CD4-positive, alpha-beta T cell treated with Interleukin-6 for 4 hours (primary cell): ENCODE measurements at regions not wholly inside any gene's neighbourhood (a gene's known extent, or its start where the extent isn't known, plus 50 kb on each side); places are given as distances from the start of the nearest gene placed in this dataset.

Experiments
- DNase-seq: peaks from one replicate; pipeline ENCODE4 v3.0.0-alpha.2; 2020; ENCODE audit warnings: mixed read lengths

DNA sequence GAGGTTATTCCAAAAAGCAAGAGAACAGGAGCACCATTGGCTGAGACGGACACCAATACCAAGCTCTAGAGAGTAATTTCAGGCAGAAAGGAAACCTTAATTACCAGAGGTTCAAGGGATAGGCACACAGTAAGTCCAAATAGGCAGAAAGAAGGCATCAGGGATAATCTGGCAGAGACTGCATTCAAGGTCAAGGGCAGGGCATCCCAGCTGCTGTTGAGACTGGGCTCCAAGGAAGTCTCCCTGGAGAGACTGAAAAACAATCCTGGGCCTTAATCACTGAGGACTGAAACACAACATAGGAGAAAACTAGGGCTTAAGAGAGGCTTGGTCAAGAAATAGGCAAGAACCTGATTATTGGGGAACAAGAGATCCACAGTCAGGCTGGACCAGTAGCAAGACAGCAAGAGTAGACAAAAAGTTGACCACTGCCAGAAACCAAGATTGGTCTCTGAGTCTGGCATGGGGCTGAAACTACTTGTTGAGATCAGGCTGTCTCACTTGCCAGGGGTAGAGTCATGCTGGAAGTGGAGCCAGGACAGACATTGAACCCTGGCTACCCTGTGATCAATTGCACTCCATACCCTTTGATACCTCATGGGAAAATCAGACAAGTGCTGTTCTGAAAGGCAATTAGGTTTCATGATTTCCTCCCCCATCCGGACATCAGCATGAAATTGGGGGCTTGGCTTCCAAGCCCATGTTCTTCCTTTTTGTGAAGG, 193.2 kb upstream of the TNP1 start:
- DNase-seq: no peak

DNA sequence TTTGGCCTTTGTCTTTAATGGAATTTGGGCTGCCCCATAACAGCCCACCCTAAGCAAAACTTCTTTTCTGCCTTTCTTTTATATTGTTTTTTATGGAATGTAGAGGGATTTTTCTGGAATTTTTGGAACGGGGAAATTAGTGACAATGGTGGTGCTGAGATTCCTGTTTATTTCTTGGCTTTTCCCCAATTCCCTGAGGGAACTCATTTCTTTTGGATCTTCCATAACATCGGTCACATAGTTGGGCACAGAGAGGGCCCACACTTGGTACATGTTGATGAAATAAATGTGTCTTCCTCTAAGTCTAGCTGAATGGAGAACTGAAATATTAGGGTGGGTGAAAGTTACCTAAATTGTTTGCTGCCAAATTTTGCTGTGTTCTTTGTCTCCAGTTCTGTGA, 191.6 kb upstream of the TNP1 start:
- DNase-seq: no peak

DNA sequence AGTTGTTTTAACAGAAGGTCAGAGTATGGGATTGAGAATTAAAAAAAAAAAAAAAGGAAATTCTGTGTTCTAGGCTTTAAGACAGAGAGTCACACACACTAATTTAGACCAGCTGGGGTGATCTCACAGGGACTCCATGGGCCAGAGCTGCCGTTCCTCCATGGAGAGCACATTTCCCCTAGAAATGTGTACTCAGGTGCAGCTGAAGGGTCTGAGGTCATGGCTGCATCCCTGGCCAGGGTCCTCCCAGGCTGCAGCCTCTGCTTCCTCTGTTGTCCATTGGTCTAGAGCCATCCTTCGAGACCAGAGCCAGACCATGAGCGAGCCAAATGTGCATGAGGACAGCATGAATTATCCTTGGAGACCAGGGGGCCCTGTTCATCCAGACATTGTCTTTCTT, 190.1 kb upstream of the TNP1 start:
- no peak for DNase-seq

DNA sequence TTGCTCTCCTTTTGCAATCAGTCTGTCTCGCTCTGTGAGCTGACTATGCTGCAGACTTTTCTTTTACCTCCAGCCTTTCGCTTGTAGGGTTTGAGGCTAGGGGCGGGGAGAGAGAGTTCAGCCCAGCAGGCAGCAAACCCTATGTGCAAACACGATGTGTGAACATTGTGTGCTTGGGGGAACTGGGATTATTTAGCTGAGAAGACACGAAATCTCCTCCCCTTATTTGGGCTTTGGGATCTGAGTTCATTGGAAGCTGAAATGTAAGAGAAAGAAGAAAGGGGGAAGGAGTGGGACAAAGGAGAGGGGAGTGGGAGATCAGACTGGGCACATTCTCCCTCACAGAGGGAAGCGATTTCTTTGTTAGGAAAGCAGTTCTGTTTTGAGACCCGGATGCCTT, 189.6 kb upstream of the TNP1 start:
- DNase-seq: no peak

DNA sequence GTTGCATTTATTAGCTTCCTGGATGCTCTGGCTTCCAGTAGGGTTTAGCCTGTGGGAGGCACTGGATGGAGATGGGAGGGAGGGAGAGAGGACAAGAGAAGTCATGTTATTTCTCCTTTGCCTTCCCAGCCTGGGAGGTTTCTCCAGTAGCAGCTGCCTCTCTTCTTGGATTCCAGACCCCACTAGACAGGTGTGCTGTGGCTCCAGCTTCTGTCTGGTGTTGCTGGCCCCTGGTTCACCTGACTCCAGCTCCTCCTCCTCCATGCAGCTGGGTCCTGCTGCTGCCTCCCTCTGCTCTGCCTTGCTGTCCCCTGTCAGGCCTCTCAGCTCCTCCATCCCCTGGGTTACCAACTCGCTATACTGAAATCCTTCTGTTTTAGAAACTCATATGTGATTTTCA, 188.9 kb upstream of the TNP1 start:
- DNase-seq: no peak

DNA sequence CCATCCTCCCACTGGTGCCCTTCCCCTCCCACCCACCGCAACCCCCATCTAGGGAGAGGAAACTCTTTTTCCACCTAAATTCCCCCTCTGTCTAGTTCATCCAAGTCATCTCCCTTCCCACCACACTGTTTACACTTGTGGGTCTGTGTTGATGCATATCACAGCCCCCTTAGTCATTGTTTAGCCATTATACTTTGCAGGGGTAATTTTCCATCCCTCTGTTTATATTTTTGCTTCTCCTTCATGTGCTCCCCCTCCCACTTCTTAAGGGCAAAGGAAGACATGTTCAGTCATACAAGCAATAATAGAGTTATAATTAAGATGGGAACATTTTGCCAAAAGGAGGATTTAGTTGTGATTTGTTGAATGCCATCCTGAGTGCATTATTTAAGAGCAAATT, 187.8 kb upstream of the TNP1 start:
- DNase-seq: no peak

DNA sequence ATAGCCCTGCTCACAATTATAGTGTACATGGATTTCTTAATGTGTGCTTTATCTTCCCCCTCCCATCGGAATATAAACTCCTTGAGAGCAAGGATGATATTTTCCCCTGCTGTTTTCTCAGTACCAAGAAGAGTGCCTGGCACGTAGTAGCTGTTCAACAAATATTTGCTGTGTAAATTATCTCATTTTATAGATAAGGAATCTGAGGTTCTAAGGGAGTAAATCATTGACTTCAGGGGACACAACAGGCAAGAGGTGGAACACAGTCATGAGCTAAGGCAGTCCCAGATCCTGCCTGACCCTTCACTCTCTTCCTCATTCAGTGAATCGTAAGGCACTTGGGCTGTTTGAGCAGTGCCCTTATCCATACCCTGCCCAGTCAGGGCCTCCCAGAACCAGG, 187.3 kb upstream of the TNP1 start:
- DNase-seq: no peak

DNA sequence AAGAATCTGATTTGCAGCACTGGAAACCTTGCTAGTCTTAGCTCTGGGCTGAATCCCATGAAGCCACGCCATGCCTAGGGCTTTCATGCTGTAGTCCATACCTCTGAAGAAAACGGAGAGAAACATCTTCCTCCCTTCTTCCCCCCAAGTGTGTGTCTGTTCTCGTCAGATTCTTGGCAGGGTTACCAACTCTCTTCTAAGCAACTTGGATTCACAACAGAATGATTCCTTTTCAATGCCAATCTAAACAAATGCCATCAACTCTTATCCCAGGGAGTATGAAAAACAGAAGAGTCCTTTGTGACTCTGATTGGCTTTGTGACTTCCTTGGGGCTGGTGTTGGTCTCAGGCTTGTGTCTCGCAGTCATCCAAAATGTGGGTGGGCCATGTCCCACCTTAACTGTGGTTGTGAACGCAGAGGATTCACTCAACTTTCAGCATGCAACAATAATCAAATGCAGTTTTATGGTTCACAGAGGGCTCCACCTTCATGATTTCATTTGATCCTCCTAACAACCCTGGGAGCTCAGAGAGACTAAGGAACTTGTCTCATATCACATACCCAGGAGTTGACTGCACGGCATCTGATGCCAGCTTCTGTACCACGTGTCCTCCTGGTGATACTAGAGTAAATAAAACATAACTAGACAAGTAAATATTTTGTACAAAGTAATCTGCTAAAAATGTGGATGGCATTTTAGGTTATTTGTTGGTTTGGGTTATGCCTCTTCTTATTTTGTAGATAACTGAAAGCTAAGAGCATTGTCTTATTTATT, 186.0 kb upstream of the TNP1 start:
- DNase-seq: no peak

DNA sequence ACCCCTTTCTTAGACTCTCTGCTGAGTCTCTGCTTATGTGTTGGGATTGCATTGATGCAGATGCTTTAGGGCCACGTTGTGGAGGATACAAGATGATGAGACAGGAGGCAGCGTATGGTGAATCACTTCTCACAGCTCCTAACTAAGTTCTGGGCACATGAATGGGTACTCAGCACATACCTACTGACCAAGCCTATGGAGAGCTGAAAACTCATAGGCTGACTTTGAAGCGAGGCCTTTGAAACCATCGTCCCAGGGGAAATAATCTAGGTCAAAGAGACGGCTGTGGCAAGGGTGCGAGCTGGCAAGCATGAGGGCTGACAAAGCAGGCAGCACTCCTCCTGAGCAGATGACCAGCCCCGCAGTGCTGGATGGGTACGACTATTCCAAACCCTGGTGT, 180.2 kb upstream of the TNP1 start:
- no peak for DNase-seq

DNA sequence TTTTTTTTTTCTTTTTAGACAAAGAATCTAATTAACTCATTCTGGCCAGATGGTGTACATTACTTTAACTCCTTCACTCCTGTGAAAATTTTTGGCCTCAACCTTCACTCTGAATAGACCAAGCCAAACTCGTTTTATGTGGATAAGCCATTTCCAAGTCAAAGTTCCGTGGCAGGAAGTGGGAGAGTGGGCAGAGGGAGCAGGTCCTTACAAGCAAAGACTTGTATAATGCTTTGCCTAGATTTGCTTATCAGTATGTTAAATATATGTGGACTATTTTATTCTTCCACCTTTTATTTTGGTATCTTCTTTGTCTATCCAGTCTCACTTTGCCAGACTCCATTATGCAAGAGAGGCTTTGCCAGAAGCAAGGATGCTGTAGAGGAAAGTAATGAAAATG, 178.1 kb upstream of the TNP1 start:
- no peak for DNase-seq

DNA sequence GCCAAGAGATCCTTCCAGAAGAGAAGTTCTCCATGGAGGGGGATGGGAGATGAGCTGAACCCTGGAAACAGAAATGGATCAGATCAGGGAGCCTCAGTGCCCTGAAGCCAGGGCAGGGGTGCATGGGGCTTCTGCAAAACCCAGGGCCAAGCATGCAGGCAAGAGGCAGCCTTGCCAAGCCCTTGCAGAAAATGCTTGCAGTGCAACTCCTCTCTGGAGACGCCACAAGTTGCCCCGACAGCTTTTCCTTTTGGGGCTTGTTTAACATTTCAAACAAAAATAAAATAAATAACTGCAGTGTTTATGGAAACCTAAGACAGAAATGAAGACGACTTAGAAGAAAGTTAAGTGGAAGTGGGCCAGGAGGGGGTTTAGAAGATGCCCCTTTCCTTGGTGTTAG, 177.5 kb upstream of the TNP1 start:
- no peak for DNase-seq

DNA sequence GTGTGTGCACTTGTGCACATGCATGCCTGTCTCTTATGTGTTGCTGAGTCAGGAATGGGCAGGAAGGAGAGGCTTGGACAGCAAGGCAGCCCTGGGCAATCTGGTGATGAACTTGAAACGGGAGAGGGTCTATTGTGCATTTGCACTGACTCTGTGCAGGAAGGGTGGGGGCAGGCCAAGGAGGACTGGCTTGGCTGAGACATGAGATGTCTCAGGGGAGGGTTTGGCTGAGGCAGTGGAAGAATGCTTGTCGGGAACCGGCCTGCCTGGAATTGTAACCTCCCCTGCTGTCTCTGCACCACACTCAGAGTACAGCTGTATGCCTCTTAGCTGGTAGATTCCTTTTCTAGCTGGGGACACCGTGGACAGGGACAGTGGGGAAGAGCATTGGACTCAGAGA, 176.1 kb upstream of the TNP1 start:
- DNase-seq: no peak

DNA sequence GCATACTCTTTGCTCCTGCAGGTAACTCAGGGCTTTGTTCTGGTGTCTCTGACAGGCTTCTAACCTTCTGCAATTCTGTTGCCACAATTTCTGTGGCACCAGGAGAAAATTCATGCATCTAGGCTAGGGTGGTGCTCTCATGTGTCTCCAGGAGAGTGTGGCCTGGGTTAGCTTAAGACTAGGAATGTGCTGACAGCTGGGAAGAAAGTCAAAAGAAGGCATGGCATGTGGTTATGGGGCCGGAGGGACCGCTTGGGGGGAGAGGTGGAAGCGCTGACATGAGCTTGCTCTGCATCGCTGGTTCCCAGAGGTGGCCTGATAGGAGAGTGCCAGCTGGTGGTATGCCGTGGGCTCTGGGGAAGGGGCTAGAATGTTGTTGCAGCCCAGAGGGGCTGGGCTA, 173.3 kb upstream of the TNP1 start:
- DNase-seq: no peak

DNA sequence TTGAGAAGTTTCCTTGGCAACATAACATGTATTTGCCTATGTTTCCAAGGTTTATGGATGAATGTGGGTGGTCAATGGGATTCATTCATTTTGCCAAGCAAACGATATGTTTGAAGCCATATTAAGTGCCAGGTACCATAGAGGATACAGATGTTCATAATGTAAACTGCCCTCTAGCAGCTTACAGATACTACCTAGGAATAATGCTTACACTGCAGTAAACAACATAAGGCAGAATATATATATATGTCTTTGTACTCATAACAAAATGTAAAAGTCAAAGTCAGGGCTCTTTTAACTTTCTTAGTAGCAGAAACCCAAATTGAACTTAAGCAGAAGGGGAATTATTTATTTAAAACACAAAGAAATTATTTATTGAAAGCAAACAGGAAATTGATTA, 171.6 kb upstream of the TNP1 start:
- no peak for DNase-seq

DNA sequence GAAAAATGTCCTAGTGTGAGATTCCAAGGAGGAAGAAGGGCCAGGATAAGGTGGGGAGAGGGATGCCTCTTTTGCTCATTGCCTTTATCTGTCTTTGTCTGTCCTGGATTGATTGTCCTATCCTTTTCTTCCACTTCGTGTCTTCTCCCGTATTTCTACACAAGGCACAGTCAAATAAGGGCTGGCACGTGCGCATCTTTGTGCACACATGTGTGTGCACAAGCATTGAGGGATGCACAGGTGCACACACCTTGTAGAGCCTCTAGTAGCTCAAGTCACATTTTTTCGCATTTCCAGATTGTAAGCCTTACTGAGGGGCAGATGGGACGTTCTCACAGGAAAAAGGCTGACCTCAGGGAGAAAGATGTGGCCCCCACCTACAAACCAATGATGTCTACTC, 170.2 kb upstream of the TNP1 start:
- DNase-seq: no peak

DNA sequence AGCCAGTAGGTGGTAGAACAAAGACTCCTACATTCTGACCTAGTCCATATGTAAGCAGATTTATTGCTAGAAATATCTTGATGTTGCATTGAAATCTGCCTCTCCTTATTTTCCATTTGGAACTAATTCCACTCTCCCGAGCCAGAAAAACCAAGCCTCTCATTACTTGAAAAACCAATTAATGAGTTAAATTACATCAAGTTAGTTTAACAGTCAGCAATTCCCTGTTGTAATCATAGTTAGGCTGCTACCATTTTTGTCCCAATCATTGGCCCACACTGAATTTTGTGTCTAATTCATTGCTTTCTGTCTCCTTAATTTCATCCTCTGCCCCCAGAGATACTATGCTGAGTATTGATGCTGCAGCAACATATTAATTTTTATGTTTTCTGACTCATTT, 168.3 kb upstream of the TNP1 start:
- DNase-seq: no peak

DNA sequence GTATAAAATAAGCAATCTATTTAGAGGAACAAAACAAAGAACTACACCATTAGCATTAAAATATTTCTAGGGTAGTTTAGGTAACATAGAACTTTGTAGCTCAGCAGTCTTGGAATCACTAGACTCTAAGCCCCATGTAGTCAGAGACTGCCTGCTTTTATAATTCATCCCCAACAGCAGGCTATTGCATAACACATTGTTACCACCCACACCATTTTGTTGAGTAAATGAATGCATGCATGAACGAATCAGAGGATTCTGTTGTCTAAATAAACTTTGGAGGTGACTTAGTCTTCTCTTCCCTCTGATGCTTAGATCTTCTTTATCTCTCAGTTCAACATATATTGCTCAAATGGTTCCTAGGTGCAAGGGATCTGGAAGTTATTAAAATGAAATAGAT, 167.6 kb upstream of the TNP1 start:
- DNase-seq: no peak

DNA sequence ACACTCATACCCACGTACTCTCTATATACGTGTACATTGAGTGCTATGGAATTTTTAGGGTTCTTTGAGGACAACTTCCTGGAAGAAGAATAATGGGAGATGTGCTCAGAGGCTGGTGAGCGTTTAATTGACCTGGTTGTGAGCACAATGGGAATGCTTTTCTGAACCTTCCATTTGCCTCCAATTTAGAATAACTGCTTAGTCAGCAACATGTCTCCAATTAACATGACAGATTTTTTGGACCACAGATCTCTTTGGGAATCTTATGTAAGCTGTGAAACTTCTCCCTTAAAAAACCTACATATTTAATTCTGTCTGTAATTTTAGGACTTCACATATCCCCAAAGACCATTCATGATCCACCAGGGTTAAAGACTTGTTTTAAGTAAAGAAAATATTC, 166.7 kb upstream of the TNP1 start:
- DNase-seq: no peak

DNA sequence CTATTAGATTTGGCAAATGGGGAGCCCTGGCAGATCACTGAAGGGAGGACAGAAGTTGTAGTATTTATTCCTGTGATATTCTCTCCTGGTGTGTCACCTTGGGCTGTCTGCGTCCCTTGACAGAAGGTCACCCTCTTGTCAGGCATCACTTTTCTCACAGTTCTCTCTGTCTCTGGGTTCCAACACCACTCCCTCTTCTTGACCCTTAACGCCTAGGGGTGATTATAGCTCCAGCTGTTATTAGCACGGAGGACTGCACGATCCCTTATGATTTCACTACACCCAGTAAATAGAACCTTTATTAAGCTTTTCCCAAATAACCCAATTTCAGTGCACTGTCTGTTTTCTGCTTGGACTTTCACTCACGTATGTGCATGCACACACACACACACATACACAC, 166.3 kb upstream of the TNP1 start:
- DNase-seq: no peak

DNA sequence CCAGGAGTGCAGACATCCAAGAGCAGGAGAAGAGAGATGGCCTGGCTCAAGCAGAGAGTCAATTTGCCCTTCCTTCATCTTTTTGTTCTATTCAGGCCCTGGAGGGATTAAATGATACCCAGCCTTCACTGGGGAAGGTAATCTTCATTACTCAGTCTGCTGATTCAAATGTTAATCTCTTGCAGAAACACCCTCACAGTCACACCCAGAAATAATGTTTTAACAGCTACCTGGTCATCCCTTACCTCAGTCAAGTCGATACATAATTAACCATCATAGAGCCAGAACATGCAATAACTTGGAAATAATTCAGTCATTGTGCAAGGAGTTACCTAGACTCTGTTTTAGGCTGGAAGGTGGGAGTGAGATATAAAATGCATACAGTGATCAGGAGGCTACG, 163.7 kb upstream of the TNP1 start:
- DNase-seq: no peak

DNA sequence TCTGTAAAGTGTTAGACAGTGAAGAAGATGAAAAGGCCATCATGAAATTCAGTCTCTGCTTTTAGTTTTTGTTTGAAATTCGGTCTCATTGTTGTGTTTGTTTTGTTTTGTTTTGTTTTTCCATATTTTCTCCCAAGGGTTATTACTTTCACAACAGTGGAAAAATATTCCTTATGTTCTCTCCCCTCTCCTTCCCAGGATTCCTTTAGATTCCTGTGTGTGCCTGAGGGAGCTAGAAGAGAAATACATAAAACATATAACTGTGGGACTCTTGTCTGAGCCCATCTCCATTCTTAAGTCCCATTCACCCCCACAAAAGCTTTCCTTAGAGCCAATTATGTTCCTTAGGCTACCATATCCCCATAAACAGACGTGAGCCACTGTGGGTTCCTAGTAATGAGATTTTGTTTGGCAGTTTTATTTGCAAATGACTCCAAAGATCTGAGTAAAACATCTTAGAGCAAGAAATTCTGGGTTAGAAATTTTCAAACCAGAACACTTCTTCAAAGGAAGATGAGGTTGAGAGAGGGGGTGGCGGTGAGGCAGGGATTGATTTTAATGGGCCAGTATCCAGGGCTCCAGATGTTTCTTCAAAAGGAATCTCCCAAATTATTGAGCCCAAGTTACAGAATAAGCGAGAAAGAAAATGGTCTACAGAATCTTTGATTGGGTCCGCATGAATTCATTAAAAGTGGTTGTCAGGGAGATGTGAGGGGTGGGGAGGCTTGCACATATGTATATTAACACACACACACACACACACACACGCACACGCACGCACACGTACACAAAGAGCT, 157.8 kb upstream of the TNP1 start:
- no peak for DNase-seq

DNA sequence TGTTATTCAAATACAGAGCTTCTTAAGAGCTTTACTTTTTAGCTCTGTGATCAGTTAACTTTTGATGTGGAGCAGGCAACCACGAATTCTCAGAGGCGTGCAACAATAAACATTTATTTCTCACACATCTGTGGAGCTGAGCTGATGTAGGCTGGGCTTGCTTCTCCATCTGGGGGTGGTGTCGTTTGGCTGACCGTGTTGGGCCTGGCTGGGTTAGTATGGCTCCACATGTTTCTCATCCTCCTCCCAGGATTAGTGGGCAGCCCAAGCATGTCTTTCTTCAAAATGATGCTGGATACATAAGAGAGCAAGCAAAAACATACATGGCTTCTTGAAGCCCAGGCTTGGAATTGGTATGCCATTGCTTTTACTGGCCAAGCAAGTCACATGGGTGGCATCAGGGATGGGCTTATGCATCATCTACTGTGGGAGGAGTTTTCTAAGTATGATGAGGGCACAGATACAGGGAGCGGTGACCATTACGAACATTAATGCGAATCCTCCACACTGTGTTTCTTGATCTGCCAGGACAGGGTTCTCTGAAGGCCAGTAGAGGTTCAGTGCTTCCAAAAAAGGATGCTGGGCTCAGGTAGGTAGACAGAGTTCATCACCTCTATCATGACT, 157.0 kb upstream of the TNP1 start:
- no peak for DNase-seq

DNA sequence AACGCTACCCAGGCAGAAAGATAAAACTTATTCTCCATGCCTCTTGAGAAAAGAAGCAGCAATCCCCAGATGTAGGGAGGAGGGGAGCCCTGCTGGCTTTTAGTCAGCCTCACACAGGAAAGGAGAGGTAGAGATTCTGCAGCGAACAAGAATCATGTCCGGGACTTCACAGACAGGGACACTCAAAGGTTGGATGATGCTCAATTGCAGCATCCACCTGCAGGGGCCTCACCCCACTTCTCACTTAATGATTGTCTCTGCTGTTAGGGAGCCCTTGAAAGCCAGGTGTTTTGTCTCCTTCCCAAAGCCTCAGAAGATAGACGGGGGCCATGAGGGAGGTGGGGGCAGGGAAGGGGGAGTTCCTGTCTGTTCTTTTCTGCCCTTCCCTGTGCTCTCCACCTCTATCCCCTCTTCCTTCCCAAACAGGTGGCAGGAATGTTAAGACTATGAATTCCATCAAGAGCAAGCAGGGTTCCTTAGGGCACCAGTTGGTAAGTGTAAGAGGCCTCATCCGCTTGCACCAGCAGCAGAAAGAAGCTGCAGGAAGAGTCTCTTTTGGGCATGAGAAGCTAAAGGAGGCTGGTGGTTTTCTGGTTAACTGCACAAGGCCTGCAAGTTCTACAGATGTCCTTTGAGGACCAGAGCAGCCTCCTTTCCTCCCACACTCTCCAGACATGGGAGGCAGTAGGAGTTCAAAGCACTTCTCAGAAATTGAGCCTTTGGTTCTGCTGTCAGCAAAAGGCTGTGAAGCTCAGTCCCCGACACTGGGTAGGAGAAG, 154.7 kb upstream of the TNP1 start:
- no peak for DNase-seq
